HG02973 (cell line): ENCODE measurements at regions not wholly inside any gene's neighbourhood (a gene's known extent, or its start where the extent isn't known, plus 50 kb on each side); places are given as distances from the start of the nearest gene placed in this dataset.

Source experiments
- ATAC-seq: cut with Tn5 transposase; IDR thresholded peaks from one replicate; pipeline ENCODE4 v1.9.1; 2021; ENCODE audit warnings: moderate library complexity; ENCODE audit not compliant: unreplicated experiment

DNA sequence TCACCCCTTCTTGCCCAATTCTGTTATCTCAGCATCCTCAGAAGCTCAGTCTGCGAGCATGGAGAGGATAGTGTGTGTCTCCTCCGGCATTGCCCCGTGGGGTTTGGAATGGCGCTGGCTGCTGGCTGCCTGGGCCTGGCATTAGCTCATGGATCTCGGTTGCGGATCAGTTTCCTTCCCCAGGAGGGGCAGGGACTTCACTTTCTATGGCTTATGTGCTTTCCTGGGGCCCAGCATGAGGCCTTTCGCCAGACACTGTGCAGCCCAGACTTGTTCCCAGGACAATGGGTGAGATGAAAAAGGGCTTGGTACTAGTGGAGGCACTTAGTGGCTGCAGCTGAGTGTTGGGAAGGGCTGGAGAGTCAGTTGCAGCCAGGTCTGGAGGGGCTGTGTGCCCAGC lies 143.3 kb downstream of the GLI2 start:
- no peak for ATAC-seq

DNA sequence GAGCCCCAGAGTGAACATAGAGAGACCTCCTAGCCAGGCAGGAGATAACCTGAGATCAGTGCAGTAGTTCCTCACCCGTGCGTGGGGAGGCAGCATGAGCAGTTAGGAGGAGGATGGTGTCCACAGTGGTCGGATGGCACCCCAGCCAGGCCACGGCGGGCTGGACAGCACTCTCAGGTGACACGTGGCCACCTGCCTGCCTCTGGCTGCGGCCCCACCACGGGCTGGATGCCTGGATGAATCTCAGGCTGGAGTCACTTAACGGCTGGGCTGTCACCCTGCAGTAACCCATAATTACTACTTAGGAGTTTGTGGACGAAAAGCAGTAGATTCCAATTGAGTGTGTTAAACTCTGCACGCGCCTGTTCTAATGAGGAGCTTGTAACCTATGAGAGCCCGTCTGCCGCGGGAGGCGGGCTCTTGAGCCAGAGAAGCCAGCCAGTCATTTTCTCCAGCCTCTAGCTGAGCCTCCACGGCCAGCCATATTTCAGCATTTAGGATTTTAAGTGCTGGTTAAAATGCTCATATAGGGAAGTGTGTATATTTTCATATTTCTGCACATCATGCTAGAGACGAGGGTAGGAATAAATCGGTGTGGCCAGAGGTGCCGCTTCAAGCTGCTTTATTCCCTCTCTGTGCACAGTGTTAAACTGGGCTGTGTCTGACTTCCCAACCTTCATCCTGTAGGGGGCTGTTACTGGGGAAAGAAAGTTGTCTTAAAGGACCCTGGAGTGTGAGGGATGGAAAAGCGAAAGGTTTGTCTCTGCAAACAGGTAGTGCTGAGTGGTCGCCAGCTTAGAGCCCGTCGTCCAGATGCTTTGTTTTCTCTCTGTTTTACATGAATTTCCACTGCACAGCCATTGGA lies 144.0 kb downstream of the GLI2 start:
- no peak for ATAC-seq

DNA sequence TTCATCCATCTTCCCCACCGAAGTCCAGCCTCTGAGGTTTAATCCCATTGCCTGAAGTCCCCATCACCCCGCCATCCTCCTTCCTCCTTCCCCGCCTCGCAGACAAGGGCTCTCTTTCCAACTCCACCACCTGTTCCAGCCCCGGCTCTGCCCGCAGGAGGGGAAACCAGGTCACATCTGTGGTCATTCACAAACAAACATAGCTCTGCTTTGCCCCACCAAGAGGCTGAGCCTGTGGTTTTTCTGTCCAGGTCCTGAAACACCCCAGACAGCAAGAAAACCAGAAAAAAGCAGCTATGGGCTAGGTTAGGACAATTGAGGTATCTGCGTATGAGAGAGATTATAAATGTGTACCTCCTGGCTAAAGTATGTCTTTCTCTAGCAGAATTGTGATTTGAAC lies 144.7 kb downstream of the GLI2 start:
- no peak for ATAC-seq

- no peak for ATAC-seq
Measured at GRCh38 chr2:120881981-120882788, 146.5 kb downstream of the GLI2 start.

DNA sequence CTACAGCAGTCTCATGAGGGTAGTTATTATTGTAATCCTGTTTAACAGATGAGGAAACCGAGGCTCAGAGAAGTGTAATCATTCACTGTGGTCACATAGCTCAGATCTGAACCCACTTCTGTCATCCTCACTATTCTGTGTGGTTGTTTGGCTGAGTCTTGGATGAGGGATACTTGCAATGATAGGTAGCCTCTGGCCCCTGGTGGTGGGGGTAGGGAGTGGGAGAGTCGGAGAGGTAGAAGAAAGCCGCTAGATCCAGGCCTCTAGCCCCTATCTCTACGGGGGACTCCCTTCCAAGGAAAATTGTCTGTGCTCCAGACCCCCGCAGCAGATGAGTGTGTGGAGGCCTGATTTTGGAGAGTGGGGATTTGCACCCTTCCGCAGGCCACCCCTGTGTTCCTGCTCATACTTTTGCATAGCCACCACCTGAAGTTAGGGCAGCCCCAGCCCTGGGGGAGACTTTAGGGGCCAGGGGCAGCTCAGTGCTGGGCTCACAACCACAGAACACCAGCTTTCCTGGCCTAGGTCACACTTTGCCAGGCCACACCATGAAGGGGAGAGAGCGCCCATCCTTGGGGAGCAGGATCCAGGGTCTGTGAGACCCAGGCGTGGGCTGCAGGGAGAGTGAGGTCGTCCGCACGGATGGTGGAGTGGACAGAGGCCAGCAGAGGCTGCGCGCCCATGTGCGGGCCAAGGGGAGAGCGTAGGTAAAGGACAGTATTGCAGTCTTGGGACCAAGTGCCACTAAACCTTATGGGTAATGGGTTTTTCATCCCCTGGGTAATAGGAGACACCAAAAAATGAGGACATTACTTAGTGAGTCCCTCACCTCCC lies 148.2 kb downstream of the GLI2 start:
- no peak for ATAC-seq

- no peak for ATAC-seq
Measured at GRCh38 chr2:120884472-120885290, 149.0 kb downstream of the GLI2 start.

DNA sequence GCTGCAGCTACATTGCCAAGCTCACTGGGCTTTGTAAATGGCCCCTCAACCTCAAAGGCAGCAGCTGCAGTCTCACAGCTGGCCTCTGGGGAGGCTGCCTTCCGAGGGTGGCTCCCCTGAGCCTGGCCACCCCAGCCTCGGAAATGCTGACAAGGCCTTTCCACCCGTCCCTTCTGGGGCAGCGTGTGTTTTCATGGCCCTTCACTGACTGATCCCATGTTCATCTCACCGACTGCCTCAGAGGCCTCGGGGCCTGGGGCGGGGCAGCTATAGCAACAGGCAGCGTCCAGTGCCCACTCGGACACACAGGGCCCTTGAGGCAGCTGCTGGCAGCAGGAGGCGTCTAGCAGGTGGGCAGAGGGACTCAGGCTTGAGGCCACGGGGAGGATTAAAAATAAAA lies 149.7 kb downstream of the GLI2 start:
- no peak for ATAC-seq

GRCh38 chr2:120885749-120886148 lies 150.1 kb downstream of the GLI2 start:
- no peak for ATAC-seq

- no peak for ATAC-seq
Measured at GRCh38 chr2:120886534-120887319, 151.1 kb downstream of the GLI2 start.

- ATAC-seq: no peak
Measured at GRCh38 chr2:120887320-120887697, 151.6 kb downstream of the GLI2 start.

DNA sequence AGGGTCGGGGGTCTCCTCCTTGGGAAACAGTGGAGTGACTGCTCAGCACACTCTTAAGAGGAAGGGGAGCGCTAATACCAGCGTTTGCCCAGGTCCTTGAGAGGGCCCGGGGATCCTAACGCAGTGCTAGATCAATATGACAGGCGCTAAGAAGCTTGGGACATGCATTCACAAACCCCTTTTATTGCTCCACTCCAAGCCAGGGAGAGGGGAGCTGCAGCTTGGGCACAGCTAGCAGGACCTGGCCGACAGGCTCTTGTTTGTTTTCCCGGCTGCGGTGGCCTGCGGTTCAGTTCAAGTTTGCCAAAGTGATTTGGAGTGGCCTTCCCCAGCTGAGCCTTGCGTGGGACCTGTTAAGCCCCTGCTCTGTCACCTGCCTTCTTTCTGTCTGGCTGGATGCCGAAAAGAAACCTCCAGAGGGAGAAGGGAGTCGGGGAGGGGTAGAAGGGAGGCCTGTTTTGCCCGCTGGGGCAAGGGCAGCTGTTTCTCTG lies 152.1 kb downstream of the GLI2 start:
- ATAC-seq: no peak

DNA sequence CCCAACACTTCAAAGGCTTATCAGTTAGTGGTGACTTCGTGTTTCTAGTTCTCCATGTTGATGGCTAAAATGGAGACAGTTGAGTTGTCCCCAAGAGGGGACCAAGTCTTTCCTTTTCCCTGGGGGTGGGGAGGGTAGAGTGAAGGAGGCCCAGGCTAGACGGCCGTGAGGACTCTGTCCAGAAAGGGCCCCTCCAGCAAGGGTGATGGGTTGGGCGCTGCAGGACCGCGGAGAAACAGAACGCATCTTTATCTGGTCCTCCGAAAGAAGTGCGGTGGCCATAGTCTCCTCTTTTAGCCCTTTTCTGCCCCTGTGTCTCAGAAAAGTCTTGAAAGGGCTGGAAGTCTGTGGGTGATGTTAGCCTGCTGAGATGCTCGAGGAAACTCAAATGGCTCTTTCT lies 153.2 kb downstream of the GLI2 start:
- no peak for ATAC-seq

DNA sequence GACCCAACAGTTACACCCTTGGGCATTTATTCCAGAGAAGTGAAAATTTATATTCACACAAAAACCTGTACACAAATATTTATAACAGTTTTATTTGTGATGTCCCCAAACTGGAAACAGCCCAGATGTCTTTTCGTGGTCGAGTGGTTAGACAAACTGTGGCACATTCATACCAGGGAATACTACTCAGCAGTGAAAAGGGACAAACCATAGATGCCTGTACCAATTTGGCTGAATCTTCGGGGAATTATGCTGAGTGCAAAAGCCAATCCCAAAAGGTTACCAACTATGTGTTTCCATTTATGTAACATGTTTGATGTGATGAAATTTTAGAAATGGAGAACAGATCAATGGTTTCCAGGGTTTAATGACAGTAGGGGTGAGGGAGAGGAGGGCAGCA lies 154.3 kb downstream of the GLI2 start:
- no peak for ATAC-seq

- no peak for ATAC-seq
Measured at GRCh38 chr2:120890566-120891360, 155.1 kb downstream of the GLI2 start.

DNA sequence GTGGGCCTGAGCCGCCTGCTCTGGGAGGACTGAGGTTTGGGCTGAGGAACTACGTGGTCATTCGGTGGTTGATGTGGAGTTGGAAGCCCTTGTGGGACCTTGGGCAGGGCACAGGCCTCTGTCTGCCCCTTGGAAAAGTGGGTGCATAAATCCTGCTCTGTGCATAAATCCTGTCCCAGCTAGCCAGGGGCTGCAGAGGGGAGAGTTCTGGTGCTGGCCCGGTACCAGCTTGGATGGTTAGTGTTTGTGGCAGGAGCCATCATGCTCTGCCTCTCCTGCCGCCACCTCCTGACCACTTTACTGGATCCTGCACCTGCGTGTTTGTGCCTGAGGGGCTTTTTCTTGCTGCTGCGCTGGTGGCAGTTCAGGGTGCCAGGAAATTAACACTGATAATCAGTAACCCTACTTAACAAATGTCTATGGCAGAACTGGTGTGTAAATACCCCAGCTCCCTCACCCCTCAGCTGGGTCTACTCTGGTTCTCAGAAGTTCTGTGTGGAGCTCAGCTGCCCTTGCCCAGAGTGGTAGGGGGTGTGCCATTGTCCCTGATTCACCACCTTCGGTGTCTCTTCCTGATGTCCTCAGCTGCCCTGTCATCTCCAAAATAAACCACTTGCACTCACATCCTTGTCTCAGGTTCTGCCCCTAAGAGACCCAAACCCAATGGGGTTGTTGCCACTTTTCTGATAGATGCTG lies 156.8 kb downstream of the GLI2 start:
- ATAC-seq: no peak

DNA sequence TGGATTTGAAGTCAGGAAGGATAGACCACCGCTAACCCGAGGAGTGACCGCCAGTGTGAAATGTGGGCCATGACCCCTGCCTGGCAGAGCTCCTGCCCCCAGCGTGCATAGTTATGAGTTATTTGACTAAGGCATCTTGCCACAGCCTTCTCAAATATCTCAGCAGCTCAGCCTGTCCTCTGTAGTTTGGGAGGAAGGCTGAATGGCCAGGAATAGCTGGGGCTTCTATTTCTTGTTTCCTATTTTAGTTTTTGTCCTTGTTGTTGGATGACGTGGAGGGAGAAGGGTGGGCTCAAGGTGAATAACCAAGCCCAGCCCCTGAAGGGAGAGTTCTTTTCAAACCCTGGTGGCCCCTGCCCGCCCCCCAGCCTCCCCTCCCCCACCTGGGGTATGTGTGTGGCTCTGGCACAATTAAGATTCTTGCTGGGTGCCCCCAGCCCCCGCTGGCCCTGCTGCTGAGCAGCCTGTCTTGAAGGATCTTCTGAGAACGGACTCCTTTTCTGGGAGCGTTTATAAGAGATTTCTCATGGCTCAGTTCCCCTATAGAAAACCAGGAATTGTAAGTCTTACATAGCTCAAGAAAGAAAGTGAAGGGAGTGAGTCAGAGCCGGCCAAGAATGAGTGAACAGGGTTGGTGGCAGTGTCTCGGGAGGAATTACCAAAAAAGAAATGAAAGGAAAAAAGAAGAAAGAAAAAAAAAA lies 157.4 kb downstream of the GLI2 start:
- no peak for ATAC-seq

DNA sequence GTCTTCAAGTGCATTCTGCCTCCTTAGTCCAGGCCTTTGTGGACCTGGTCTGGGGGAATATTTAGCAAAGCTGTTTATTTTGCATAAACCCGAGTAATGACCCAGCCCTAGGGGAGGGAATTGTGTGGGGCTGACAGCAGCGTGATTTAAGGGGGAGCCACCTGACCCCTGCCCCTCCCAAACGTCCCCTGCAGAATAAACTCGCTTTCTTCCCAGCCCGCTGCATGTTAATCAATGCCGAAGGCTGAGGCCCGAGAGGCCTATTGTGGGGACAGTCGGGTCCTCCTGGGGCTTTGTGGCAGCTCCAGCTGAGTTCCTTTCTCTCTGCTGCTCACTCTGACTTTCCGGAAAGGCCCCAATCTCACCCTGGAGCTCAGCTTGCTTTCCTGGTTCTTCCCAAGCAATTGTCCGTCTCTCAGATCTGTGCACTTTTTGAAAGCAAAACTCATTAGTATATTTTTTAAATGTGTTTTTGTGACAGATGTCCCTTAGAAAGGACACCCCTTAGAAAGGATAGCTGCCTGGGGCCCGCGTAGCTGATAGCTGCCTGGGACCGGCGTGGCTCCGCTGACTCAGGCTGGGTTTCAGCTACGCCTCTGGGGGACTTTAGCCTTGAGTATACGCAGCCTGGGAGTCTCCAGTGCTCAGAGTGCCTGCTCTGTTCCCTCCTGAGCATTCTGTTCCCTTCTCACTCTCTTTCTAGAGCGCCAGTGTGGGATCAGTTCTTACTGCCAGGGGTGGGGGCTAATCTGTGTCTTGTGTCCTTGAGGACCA lies 158.3 kb downstream of the GLI2 start:
- no peak for ATAC-seq
